HEK293 (cell line): ENCODE measurements at regions not wholly inside any gene's neighbourhood (a gene's known extent, or its start where the extent isn't known, plus 50 kb on each side); places are given as distances from the start of the nearest gene placed in this dataset.

Experiments
- CTCF ChIA-PET: fragments of 350-600 bp; formaldehyde crosslinking; extraction: SDS; loops from one replicate; lab custom pipeline; 2021; ENCODE audit warnings: antibody characterized with exemption; lab: Yijun Ruan, JAX
- POLR2A ChIA-PET: fragments of 300-600 bp; formaldehyde crosslinking; extraction: SDS; loops from one replicate; lab custom pipeline; 2020; ENCODE audit warnings: antibody characterized with exemption, inconsistent platforms; lab: Yijun Ruan, JAX
- H3K27ac ChIP-seq: fragments of 200-500 bp; sonication (Bioruptor generic); 2 replicates; pipeline ENCODE4 v1.5.1; 2014; ENCODE audit warnings: low read depth, low read length, control low read depth, inconsistent platforms; ENCODE audit errors: extremely low read depth
- H3K36me3 ChIP-seq, 2 experiments: fragments of 200-500 bp in 1 of 2; sonication (Bioruptor generic) in 1 of 2; 1 replicate in 1 of 2; 2 replicates in 1 of 2; pipeline ENCODE4 v1.5.1; 2014 to 2017; ENCODE audit warnings: inconsistent platforms in 2 of 2, low read length in 2 of 2; ENCODE audit not compliant: control insufficient read depth in 2 of 2, insufficient read depth in 1 of 2
- H3K4me1 ChIP-seq: fragments of 200-500 bp; sonication (Bioruptor generic); 2 replicates; pipeline ENCODE4 v1.5.1; 2014; ENCODE audit warnings: mild to moderate bottlenecking, low read length, inconsistent platforms; ENCODE audit not compliant: control insufficient read depth, insufficient read depth
- H3K4me3 ChIP-seq: 2 replicates; pipeline ENCODE4 v1.5.1; 2011; ENCODE audit warnings: low read depth, mild to moderate bottlenecking, control low read depth, low read length, moderate library complexity
- H3K9me3 ChIP-seq: fragments of 200-500 bp; sonication (Bioruptor generic); 2 replicates; pipeline ENCODE4 v1.5.1; 2014; ENCODE audit warnings: low read depth, low read length, inconsistent platforms; ENCODE audit not compliant: control insufficient read depth, insufficient read depth
- GLIS2 ChIP-seq: fragments of 450-650 bp; formaldehyde crosslinking; IDR thresholded peaks from 2 replicates; pipeline ENCODE4 v1.5.1; 2016; ENCODE audit warnings: missing biosample characterization, missing genetic modification characterization
- KLF16 ChIP-seq: fragments of 450-650 bp; formaldehyde crosslinking; IDR thresholded peaks from 2 replicates; pipeline ENCODE4 v1.5.1; 2017; ENCODE audit warnings: missing biosample characterization, missing genetic modification characterization
- TCF7L2 ChIP-seq: IDR thresholded peaks from 2 replicates; pipeline ENCODE4 v1.6.1; 2011; ENCODE audit warnings: low read depth, mild to moderate bottlenecking, inconsistent platforms, low read length, moderate library complexity, borderline replicate concordance
- WT1 ChIP-seq: fragments of 450-650 bp; formaldehyde crosslinking; IDR thresholded peaks from 2 replicates; pipeline ENCODE4 v1.5.1; 2016; ENCODE audit warnings: missing biosample characterization, missing genetic modification characterization
- ZFHX2 ChIP-seq: fragments of 450-650 bp; formaldehyde crosslinking; conservative IDR thresholded peaks from 2 replicates; pipeline ENCODE4 v1.5.1; 2016; ENCODE audit warnings: missing biosample characterization, missing genetic modification characterization
- ZNF155 ChIP-seq: fragments of 450-650 bp; formaldehyde crosslinking; IDR thresholded peaks from 2 replicates; pipeline ENCODE4 v1.5.1; 2016; ENCODE audit warnings: missing biosample characterization, missing genetic modification characterization
- ZNF221 ChIP-seq: fragments of 450-650 bp; formaldehyde crosslinking; IDR thresholded peaks from 2 replicates; pipeline ENCODE4 v1.5.1; 2017; ENCODE audit warnings: missing biosample characterization, missing genetic modification characterization, borderline replicate concordance
- ZNF248 ChIP-seq: fragments of 450-650 bp; formaldehyde crosslinking; IDR thresholded peaks from 2 replicates; pipeline ENCODE4 v1.5.1; 2017; ENCODE audit warnings: missing biosample characterization, missing genetic modification characterization
- ZNF311 ChIP-seq: fragments of 450-650 bp; formaldehyde crosslinking; IDR thresholded peaks from 2 replicates; pipeline ENCODE4 v1.5.1; 2017; ENCODE audit warnings: missing biosample characterization, missing genetic modification characterization, borderline replicate concordance
- ZNF433 ChIP-seq: fragments of 450-650 bp; formaldehyde crosslinking; IDR thresholded peaks from 2 replicates; pipeline ENCODE4 v1.5.1; 2016; ENCODE audit warnings: missing biosample characterization, missing genetic modification characterization, low read depth
- ZNF529 ChIP-seq: fragments of 450-650 bp; formaldehyde crosslinking; IDR thresholded peaks from 2 replicates; pipeline ENCODE4 v1.5.1; 2017; ENCODE audit warnings: missing genetic modification characterization, missing biosample characterization; ENCODE audit not compliant: insufficient replicate concordance
- ZNF776 ChIP-seq: fragments of 450-650 bp; formaldehyde crosslinking; IDR thresholded peaks from 2 replicates; pipeline ENCODE4 v1.5.0; 2017; ENCODE audit warnings: missing biosample characterization, missing genetic modification characterization, borderline replicate concordance
- ZNF791 ChIP-seq: fragments of 450-650 bp; formaldehyde crosslinking; IDR thresholded peaks from 2 replicates; pipeline ENCODE4 v1.5.1; 2016; ENCODE audit warnings: missing biosample characterization, missing genetic modification characterization
- ZNF837 ChIP-seq: fragments of 450-650 bp; formaldehyde crosslinking; IDR thresholded peaks from 2 replicates; pipeline ENCODE4 v1.5.1; 2016; ENCODE audit warnings: missing biosample characterization, missing genetic modification characterization
- TF ChIP-seq, protein P1 (sequence below): fragments of 450-650 bp; formaldehyde crosslinking; IDR thresholded peaks from 2 replicates; pipeline ENCODE4 v1.5.1; 2017; ENCODE audit warnings: missing biosample characterization, missing genetic modification characterization
- TF ChIP-seq, protein P2 (sequence below): fragments of 450-650 bp; formaldehyde crosslinking; IDR thresholded peaks from 2 replicates; pipeline ENCODE4 v1.5.1; 2016; ENCODE audit warnings: missing biosample characterization, missing genetic modification characterization, low read depth
- TF ChIP-seq, protein P3 (sequence below): fragments of 450-650 bp; formaldehyde crosslinking; IDR thresholded peaks from 2 replicates; pipeline ENCODE4 v1.5.1; 2016; ENCODE audit warnings: missing biosample characterization, missing genetic modification characterization
- TF ChIP-seq, protein P4 (sequence below): fragments of 450-650 bp; IDR thresholded peaks from 2 replicates; pipeline ENCODE4 v1.5.1; 2018; ENCODE audit warnings: missing biosample characterization, missing genetic modification characterization
- TF ChIP-seq, protein P5 (sequence below): fragments of 450-650 bp; formaldehyde crosslinking; IDR thresholded peaks from 2 replicates; pipeline ENCODE4 v1.5.1; 2016; ENCODE audit warnings: missing biosample characterization, missing genetic modification characterization
- TF ChIP-seq, protein P6 (sequence below): fragments of 450-650 bp; formaldehyde crosslinking; IDR thresholded peaks from 2 replicates; pipeline ENCODE4 v1.5.1; 2017; ENCODE audit warnings: missing biosample characterization, missing genetic modification characterization
- TF ChIP-seq, protein P7 (sequence below): fragments of 450-650 bp; formaldehyde crosslinking; IDR thresholded peaks from 2 replicates; pipeline ENCODE4 v1.5.1; 2016; ENCODE audit warnings: missing biosample characterization, missing genetic modification characterization

DNA sequence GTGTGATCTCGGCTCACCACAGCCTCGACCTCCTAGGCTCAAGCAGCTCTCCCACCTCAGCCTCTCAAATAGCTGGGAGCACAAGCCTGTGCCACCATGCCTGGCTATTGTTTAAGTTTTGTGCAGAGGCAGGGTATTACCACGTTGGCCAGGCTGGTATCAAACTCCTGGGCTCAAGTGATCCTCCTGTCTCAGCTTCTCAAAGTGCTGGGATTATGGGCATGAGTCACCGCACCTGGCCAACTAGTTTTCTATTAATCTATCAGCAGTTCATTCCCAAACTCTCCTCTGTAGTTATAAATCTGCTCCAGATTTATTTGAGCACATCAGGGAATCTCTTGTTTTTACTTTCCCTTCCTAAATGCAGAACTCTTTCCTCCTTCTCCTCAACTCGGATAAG is 443.8 kb downstream of the PRDM2 start:
- no peak for TF ChIP-seq ZNF791 (tag by site-specific recombination)
- TF ChIP-seq ZNF433 (tag by site-specific recombination) = no peak
- no peak for TF ChIP-seq ZNF837 (tag by site-specific recombination)
- TF ChIP-seq ZNF221 (tag by site-specific recombination) = no peak
- no peak for TF ChIP-seq ZNF529 (tag by site-specific recombination)
- no peak for TF ChIP-seq ZNF248 (tag by site-specific recombination)
- TF ChIP-seq, protein P1, sequence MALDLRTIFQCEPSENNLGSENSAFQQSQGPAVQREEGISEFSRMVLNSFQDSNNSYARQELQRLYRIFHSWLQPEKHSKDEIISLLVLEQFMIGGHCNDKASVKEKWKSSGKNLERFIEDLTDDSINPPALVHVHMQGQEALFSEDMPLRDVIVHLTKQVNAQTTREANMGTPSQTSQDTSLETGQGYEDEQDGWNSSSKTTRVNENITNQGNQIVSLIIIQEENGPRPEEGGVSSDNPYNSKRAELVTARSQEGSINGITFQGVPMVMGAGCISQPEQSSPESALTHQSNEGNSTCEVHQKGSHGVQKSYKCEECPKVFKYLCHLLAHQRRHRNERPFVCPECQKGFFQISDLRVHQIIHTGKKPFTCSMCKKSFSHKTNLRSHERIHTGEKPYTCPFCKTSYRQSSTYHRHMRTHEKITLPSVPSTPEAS (tag by site-specific recombination) = no peak
- no peak for TF ChIP-seq TCF7L2
- TF ChIP-seq, protein P2, sequence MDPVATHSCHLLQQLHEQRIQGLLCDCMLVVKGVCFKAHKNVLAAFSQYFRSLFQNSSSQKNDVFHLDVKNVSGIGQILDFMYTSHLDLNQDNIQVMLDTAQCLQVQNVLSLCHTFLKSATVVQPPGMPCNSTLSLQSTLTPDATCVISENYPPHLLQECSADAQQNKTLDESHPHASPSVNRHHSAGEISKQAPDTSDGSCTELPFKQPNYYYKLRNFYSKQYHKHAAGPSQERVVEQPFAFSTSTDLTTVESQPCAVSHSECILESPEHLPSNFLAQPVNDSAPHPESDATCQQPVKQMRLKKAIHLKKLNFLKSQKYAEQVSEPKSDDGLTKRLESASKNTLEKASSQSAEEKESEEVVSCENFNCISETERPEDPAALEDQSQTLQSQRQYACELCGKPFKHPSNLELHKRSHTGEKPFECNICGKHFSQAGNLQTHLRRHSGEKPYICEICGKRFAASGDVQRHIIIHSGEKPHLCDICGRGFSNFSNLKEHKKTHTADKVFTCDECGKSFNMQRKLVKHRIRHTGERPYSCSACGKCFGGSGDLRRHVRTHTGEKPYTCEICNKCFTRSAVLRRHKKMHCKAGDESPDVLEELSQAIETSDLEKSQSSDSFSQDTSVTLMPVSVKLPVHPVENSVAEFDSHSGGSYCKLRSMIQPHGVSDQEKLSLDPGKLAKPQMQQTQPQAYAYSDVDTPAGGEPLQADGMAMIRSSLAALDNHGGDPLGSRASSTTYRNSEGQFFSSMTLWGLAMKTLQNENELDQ (tag by site-specific recombination) = no peak
- TF ChIP-seq ZNF776 = no peak
- TF ChIP-seq, protein P3, sequence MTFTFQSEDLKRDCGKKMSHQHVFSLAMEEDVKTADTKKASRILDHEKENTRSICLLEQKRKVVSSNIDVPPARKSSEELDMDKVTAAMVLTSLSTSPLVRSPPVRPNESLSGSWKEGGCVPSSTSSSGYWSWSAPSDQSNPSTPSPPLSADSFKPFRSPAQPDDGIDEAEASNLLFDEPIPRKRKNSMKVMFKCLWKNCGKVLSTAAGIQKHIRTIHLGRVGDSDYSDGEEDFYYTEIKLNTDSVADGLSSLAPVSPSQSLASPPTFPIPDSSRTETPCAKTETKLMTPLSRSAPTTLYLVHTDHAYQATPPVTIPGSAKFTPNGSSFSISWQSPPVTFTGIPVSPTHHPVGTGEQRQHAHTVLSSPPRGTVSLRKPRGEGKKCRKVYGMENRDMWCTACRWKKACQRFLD (tag by site-specific recombination) = no peak
- TF ChIP-seq, protein P4, sequence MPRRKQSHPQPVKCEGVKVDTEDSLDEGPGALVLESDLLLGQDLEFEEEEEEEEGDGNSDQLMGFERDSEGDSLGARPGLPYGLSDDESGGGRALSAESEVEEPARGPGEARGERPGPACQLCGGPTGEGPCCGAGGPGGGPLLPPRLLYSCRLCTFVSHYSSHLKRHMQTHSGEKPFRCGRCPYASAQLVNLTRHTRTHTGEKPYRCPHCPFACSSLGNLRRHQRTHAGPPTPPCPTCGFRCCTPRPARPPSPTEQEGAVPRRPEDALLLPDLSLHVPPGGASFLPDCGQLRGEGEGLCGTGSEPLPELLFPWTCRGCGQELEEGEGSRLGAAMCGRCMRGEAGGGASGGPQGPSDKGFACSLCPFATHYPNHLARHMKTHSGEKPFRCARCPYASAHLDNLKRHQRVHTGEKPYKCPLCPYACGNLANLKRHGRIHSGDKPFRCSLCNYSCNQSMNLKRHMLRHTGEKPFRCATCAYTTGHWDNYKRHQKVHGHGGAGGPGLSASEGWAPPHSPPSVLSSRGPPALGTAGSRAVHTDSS (tag by site-specific recombination) = no peak
- no peak for TF ChIP-seq ZNF155 (tag by site-specific recombination)
- TF ChIP-seq ZFHX2 (tag by site-specific recombination) = no peak
- TF ChIP-seq GLIS2 (tag by site-specific recombination) = no peak
- TF ChIP-seq, protein P5, sequence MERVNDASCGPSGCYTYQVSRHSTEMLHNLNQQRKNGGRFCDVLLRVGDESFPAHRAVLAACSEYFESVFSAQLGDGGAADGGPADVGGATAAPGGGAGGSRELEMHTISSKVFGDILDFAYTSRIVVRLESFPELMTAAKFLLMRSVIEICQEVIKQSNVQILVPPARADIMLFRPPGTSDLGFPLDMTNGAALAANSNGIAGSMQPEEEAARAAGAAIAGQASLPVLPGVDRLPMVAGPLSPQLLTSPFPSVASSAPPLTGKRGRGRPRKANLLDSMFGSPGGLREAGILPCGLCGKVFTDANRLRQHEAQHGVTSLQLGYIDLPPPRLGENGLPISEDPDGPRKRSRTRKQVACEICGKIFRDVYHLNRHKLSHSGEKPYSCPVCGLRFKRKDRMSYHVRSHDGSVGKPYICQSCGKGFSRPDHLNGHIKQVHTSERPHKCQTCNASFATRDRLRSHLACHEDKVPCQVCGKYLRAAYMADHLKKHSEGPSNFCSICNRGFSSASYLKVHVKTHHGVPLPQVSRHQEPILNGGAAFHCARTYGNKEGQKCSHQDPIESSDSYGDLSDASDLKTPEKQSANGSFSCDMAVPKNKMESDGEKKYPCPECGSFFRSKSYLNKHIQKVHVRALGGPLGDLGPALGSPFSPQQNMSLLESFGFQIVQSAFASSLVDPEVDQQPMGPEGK (tag by site-specific recombination) = no peak
- H3K36me3 ChIP-seq = no peaks in the 10 kb centered on the region
- ChIA-PET CTCF (no interaction called here), POLR2A (no interaction called here)
- no peaks in the 10 kb centered on the region for H3K9me3 ChIP-seq
- no peak overlapping the region for H3K27ac ChIP-seq
- no peak overlapping the region for H3K4me3 ChIP-seq
- H3K4me1 ChIP-seq = no peaks in the 10 kb centered on the region

DNA sequence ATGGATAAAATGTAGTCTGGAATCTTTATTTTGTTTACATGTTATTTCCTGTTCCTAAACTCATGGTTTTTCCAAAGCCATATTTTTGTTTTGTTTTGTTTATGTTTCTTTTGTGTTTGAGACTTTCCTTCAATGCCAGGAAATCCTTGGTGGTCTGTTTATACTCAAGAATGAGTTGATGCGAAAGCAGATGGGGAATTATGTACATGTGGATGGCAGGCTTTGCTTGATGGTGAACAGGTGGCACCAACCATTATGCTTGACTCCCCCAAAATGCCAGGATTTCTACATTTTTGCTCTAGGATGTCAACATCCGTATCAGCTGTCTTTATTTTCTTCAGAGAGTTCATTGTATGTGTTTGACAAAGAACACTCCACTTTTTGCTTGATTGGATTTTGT is 448.5 kb downstream of the PRDM2 start:
- CTCF ChIA-PET = interaction anchor here (1.4 kb wide), 1 partner anchor 34 kb away, joined by 6 read pairs; no protein-coding TSS in a partner anchor
- H3K36me3 ChIP-seq = no peaks in the 10 kb centered on the region
- H3K4me3 ChIP-seq = no peak overlapping the region
- POLR2A ChIA-PET = interaction anchor here (0.7 kb wide), 1 partner anchor 418 kb away, joined by 12 read pairs; no protein-coding TSS in a partner anchor
- no peaks in the 10 kb centered on the region for H3K9me3 ChIP-seq
- H3K4me1 ChIP-seq = no peaks in the 10 kb centered on the region
- H3K27ac ChIP-seq = no peak overlapping the region
- TF ChIP-seq KLF16 (tag by site-specific recombination) = no peak
- TF ChIP-seq, protein P6, sequence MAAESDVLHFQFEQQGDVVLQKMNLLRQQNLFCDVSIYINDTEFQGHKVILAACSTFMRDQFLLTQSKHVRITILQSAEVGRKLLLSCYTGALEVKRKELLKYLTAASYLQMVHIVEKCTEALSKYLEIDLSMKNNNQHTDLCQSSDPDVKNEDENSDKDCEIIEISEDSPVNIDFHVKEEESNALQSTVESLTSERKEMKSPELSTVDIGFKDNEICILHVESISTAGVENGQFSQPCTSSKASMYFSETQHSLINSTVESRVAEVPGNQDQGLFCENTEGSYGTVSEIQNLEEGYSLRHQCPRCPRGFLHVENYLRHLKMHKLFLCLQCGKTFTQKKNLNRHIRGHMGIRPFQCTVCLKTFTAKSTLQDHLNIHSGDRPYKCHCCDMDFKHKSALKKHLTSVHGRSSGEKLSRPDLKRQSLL (tag by site-specific recombination) = no peak
- no peak for TF ChIP-seq ZNF311 (tag by site-specific recombination)
- TF ChIP-seq, protein P7, sequence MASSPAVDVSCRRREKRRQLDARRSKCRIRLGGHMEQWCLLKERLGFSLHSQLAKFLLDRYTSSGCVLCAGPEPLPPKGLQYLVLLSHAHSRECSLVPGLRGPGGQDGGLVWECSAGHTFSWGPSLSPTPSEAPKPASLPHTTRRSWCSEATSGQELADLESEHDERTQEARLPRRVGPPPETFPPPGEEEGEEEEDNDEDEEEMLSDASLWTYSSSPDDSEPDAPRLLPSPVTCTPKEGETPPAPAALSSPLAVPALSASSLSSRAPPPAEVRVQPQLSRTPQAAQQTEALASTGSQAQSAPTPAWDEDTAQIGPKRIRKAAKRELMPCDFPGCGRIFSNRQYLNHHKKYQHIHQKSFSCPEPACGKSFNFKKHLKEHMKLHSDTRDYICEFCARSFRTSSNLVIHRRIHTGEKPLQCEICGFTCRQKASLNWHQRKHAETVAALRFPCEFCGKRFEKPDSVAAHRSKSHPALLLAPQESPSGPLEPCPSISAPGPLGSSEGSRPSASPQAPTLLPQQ (tag by site-specific recombination) = no peak
- no peak for TF ChIP-seq WT1
